Bone marrow (tissue), 2 donors: ENCODE measurements at regions not wholly inside any gene's neighbourhood (a gene's known extent, or its start where the extent isn't known, plus 50 kb on each side); places are given as distances from the start of the nearest gene placed in this dataset.
"Not testable (repeated sequence)": the region's sequence is repeated elsewhere in the genome, so short reads cannot be mapped to it uniquely, and the experiment has no call there.

Experiments used
- DNase-seq, 2 donors: peaks; one replicate each; lab custom pipeline; 2025; lab: John Stamatoyannopoulos, UW

- no peak for DNase-seq
These were observed 752.8 kb upstream of the MIR17HG start for GRCh38 chr13:90594681-90595080.

DNA sequence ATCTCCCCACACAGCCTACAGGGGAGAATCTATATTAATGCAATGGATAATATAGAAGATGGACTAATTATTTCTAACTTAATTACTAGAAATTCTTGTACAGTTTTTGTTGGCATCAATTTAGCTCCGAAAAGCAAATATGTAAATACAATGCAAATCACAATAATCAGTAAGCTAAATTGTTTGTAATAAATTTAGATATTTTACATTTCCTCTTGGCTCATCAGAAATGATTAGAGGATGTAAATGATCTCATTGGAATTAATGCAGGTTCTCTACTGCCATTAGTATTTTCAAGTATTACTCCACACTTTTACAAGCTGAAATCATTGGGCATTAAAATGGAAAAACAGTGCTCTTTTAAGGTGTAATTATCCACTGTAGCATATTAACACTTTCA, 741.8 kb upstream of the MIR17HG start:
- DNase-seq: no peak

GRCh38 chr13:90606921-90607320, 740.6 kb upstream of the MIR17HG start:
- not testable (repeated sequence) for DNase-seq

GRCh38 chr13:90612391-90612790, 735.1 kb upstream of the MIR17HG start:
- no peak for DNase-seq

- no peak for DNase-seq
These were observed 734.3 kb upstream of the MIR17HG start for GRCh38 chr13:90613076-90613795.

DNA sequence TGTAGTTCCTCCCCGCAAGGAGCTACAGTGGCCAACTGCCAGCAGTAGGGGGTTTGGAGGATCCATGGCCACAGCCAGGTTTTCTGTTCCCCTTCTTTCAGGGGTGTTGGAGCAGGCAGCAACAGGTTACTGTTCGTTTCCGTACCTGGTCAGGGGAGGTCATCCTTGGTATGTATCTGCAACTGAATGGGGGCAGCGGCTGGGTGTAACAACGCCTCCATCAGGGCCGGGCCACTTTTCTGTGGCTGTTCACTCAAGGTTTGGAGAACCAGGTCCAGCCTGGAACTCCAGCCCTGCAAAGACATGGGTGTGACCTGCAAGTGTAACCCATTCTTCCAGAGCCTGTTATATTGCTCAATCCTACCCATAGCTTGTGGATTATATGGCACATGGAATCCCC, 732.3 kb upstream of the MIR17HG start:
- DNase-seq: no peak

GRCh38 chr13:90615767-90616166, 731.7 kb upstream of the MIR17HG start:
- no peak for DNase-seq

DNA sequence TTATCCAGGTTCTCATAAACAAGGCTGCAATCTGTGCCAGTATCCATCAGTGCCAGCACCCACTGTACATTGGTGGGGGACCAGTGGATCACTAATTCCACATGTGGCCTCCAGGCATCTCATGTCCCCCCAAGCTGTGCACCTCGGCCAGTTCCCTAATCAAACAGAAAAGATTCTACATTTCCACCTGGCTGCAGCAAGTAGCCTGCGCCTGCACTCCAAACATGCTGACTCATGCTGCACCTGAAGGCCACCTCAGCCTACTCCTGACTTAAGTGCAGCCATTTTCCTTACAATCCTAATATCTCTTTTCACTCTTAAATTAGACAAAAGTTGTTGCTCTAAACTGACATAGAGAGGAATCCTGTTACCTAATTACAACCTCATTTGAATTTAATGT, 729.4 kb upstream of the MIR17HG start:
- DNase-seq: no peak

DNA sequence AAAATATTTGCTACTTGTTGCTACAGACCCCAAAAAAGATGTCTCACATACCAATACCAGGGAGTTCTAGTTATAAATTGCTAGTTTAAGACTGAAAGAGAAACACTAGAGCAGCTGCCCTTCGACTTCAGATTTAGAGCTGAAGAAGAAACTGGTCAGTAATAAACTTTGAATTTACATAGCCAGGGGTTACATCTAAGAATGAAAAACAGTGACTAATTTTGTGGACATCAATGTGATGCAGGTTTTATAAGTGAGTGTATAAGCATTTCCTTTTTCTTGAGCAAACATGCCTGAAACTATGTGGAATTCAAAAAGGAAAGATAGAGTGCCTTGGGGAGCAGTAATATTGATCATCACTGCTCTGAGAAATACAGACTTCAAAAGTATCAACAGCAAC, 724.9 kb upstream of the MIR17HG start:
- no peak for DNase-seq

DNA sequence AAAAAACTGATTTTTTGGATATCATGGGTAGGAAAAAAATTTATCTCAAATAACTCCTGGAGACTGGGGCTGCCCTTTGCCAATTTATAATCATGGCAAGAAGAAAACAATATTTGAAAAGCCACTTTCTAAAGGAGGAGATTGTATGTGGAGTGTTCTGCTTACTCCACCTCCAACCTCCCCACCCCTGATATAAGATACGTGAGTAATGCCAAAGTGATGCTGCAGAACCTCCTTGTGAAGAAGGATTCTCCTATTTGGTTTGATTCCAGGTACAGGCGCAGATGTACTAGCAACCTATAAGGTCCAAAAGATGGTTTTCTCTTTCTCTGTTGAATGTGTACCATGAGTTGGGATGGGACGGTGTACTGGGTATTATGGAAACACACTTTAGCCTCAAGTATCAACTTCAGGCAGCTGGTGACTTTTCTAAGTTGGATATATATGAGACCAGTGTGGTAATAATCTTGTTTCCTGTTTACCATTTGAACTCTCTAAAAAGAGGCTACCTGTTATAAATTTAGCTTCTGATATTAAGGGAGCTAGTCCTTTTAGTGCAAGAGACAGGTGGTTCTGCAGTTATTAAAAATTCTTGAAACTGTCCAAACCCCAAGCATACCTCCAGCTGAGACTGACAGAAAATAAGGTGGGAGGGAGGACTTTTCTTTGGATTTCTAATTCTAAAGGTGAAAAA, 724.0 kb upstream of the MIR17HG start:
- no peak for DNase-seq

GRCh38 chr13:90627813-90628212, 719.7 kb upstream of the MIR17HG start:
- no peak for DNase-seq

GRCh38 chr13:90628471-90628870, 719.0 kb upstream of the MIR17HG start:
- DNase-seq: no peak

DNA sequence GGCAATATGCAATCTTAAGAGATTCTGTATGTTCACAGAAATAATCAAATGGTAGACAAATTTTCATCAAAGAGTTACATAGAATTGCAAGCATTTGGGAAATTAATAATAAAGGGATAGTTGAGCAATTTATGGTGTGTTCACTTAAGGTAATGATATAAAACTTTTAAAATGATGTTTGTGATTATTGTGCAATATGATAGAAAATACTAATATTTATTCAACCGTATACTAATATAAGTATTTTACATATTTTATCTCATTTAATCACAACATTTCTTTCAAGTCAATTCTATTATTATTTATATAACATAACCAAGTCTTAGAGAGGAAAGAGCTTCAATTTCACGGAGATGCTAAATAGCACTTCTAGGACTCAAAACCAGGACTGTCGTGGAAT, 716.8 kb upstream of the MIR17HG start:
- no peak for DNase-seq

DNA sequence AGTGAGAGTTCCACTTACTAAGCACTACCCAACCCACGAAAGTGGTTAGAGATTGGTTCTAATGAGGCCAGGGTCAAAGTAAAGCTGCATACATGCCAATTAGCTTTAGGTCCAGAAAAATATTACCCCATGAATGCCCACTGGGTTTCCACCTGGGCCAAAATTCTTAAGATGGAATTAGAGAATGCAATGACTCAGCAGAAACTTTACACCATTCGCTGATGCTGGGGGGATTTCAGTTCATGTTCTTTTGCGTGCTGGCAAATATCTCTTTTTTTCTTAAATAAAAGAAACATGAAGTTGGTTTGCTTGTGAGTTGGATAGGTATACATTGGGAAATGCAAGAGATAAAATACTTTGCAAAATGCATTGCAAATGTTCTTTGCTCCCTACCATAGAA, 715.3 kb upstream of the MIR17HG start:
- DNase-seq: no peak

DNA sequence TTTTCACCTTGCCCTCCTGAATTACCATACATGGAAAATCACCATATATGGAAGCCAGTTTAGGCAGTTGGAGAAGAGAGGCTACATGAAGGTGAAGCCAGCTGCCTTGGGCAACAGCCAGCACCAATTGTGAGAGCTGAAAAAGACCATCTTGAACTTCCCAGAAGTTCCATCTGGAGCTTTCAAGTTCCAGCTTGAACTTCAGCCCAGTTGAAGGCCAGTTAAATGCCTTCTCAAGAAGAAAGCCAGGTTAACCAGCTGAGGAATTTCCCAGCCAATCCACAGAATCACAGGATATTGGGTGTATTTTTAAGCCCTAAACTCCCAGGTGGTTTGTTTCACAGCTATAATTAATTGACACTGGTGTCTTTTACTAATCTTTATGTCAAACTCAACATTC, 713.6 kb upstream of the MIR17HG start:
- no peak for DNase-seq

DNA sequence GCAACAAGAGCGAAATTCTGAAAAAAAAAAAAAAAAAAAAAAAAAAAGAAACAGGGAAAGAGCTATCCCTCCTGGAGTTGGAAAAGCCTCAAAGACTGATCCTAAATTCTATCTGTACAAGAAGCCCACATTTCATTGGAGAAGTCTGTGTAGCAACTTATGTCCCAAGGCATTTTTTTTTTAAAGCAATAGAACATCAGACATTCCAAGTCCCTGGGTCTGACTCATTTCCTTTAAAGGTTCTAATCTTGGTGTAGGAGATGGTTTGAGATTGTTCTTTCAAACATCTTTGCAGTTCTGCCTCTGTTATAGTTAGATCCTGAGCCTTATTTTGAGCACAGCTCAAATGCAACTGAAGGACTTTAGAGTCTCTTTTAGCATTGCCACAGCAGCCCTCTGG, 706.5 kb upstream of the MIR17HG start:
- no peak for DNase-seq

DNA sequence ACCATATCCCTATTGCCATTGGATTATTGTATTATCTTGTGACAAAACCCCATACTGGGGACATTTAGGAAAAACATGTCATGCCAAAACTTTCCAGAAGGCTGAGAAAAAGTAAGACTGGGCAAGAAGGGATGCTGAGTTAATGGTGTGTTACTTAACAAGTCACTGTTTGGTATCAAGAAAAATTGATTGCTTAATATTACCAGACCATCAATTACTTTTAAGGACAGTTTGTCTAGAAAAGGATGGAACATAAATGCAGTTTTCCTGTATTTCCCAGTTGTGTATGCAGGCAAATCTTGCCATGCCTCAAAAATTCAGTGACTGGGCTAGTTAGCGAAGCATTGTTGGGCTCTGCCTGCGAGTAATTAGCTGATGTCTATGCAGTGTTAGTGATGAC, 705.6 kb upstream of the MIR17HG start:
- DNase-seq: no peak

- no peak for DNase-seq
These were observed 701.9 kb upstream of the MIR17HG start for GRCh38 chr13:90645582-90645981.

DNA sequence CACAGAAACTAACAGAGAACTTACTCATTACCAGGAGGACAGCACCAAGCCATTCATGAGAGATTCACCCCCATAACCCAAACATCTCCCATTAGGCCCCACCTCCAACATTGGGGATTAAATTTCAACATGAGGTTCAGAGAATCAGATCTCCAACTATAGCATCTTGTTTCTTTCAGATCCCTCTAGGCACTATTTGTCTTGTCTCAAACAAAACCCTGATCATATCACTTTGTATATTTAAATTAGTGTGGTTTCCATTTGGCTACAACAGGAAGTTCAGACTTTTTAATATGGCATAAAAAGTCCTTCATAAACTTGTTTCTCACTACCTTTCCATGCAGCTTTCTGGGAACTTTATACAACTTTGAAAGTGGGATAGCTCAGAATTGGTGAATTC, 699.0 kb upstream of the MIR17HG start:
- DNase-seq: no peak

DNA sequence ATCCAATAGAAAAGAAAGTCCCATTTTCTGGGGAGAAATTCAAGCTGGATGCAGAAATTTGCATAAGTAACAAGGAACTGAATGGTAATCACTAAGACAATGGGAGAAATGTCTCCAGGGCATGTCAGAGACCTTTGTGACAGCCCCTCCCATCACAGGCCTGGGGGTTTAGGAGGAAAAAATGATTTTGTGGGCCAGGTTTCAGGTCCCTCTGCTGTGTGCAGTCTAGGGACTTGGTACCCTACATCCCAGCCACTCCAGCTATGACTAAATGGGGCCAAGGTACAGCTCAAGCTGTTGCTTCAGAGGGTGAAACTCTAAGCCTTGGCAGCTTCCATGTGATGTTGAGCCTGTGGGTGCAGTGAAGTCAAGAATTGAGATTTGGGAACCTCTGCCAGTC, 695.5 kb upstream of the MIR17HG start:
- no peak for DNase-seq

DNA sequence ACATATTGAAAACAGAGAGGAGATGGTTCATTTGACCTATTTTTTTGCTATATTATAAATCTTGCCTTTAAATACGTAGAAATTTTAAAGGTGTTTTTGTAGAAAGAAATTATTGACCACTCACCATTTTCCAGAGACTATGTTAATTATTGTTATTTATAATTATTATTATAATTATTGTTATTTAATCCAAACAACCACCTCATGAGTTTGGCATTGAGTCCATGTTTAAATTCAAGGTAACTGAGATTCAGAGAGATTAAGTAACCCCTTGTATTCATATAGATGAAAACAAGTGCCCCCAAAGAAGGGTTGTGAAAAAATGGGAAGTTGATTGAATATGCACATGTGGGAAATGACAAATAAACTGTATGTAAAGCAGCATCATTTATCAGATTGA, 692.5 kb upstream of the MIR17HG start:
- no peak for DNase-seq

DNA sequence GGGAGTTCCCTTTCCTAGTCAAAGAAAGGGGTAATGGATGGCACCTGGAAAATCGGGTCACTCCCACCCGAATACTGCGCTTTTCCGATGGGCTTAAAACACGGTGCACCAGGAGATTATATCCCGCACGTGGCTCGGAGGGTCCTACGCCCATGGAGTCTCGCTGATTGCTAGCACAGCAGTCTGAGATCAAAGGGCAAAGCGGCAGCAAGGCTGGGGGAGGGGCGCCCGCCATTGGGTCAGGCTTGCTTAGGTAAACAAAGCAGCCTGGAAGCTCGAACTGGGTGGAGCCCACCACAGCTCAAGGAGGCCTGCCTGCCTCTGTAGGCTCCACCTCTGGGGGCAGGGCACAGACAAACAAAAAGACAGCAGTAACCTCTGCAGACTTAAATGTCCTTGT, 683.3 kb upstream of the MIR17HG start:
- DNase-seq: not testable (repeated sequence)

DNA sequence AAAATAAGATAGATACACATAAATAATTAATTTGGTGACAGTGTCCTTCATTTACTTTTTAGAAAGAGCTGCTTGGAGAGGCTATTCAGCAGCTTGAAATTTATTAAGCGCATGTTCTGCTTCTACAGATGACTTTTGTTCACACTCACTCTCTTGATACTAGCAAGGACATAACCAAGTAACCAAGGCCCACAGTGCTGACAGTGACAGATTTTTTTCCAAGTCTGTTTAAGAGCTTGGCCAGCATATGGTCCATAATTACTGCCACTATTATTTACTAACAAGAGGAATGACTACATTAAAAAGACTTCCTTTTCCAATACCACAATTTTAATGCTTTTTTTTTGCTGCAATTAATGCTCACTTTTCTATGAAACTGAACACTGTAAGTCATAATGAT, 673.7 kb upstream of the MIR17HG start:
- no peak for DNase-seq

DNA sequence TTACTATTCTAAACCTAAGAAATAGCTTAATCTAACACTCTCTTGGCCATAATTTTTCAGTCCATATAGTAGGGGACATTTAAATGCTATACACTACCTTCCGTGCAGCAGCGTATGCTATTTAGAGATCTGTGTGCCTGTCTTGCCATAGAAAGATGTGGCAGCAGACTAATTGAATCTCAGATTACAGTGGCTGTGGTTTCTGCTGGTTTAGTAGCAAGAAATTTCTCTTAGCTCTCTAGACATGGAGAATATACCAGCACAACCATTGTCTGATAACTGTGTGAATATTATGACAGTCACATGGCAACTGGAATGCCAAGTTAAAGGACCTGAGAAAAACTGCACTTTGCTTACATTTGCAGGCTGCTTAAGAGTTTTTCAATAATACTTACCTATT, 672.4 kb upstream of the MIR17HG start:
- DNase-seq: no peak
